ENCODE measurements at regions not wholly inside any gene's neighbourhood (a gene's known extent, or its start where the extent isn't known, plus 50 kb on each side); places are given as distances from the start of the nearest gene placed in this dataset.

GRCh38 chr18:28855524-28855923, 678.6 kb upstream of the CDH2 start:
- RAD21 ChIA-PET (ENCODE audit: unreplicated experiment) = no interaction called here
- BruUV-seq (replicated peaks) = no TSS peak

More at GRCh38 chr18:28855524-28855923, 678.6 kb upstream of the CDH2 start:
- ChIA-PET SMC1A (ENCODE audit: uncharacterized antibody, unreplicated experiment) (interaction anchor here (1.4 kb wide), 1 partner anchor 22 kb away, joined by 4 read pairs; no protein-coding TSS in a partner anchor), CTCF (no interaction called here), POLR2A (no interaction called here)
- intact Hi-C loops (cut with micrococcal nuclease; ENCODE audit: unreplicated experiment) = no loop called here
- no peak for ATAC-seq
- no peak overlapping the region for H3K4me3 ChIP-seq
- TF ChIP-seq ZBTB33 (IDR thresholded peaks at IDR 0.05) = no peak
- TF ChIP-seq HDAC2 (IDR thresholded peaks at IDR 0.05) = no peak
- no peak for TF ChIP-seq SKIL (IDR thresholded peaks at IDR 0.05; ENCODE audit: low read depth, poor library complexity, severe bottlenecking)
- no peaks in the 10 kb centered on the region for H3K79me2 ChIP-seq (ENCODE audit: control insufficient read depth, insufficient read depth, low read length)
- in situ Hi-C loops (cut with MboI) = no loop called here
- WGBS (ENCODE audit: insufficient coverage, insufficient replicate concordance, low lambda C conversion rate, missing lambda C conversion rate) = 21% methylated on average over 1 of the region's 1 CpG
- no peak for FAIRE-seq
- no peaks in the 10 kb centered on the region for H3K9me3 ChIP-seq (replicated peaks; ENCODE audit: control insufficient read depth, insufficient read depth, low read length)
- no peak overlapping the region for H3K4me2 ChIP-seq (ENCODE audit: control insufficient read depth, insufficient read depth)
- H2AFZ ChIP-seq (ENCODE audit: control insufficient read depth, low read depth, low read length) = no peak overlapping the region
- H3K36me3 ChIP-seq (ENCODE audit: control insufficient read depth in 2 of 2, insufficient read depth in 2 of 2, low read length in 1 of 2) = no peaks in the 10 kb centered on the region
- H3K27ac ChIP-seq (ENCODE audit: control insufficient read depth, insufficient read depth) = no peak overlapping the region
- H3K27me3 ChIP-seq (replicated peaks in 1 of 2; ENCODE audit: control insufficient read depth in 2 of 2, insufficient read depth in 2 of 2, low read length in 1 of 2) = no peaks in the 10 kb centered on the region
- H3K4me1 ChIP-seq (ENCODE audit: control insufficient read depth, insufficient read depth, low read length) = no peaks in the 10 kb centered on the region
- DNase-seq (ENCODE audit: low read depth, low spot score) = no peak
- H4K20me1 ChIP-seq (ENCODE audit: control insufficient read depth, insufficient read depth) = no peaks in the 10 kb centered on the region
- H3K9ac ChIP-seq (ENCODE audit: control insufficient read depth, insufficient read depth, low read length) = no peak overlapping the region
